Thymus (tissue), 11 donors: ENCODE measurements at regions not wholly inside any gene's neighbourhood (a gene's known extent, or its start where the extent isn't known, plus 50 kb on each side); places are given as distances from the start of the nearest gene placed in this dataset.
"Not testable (repeated sequence)": the region's sequence is repeated elsewhere in the genome, so short reads cannot be mapped to it uniquely, and the experiment has no call there.

Experiments used
- DNase-seq, 9 donors: peaks; one replicate each; pipeline ENCODE4 v3.0.0-alpha.2; 2013; ENCODE audit warnings: low spot score in 9 of 9, low read depth in 6 of 9, missing footprints in 1 of 9
- H3K27ac ChIP-seq, 2 donors: one replicate each; pipeline ENCODE4 v1.5.1; 2013; ENCODE audit warnings: control low read depth in 1 of 2, low read depth in 1 of 2, low read length in 1 of 2, mild to moderate bottlenecking in 1 of 2, moderate library complexity in 1 of 2
- H3K27me3 ChIP-seq, 2 donors: one replicate each; pipeline ENCODE4 v1.5.1; 2013; ENCODE audit warnings: low read length in 1 of 2; ENCODE audit not compliant: control insufficient read depth in 2 of 2, insufficient read depth in 1 of 2
- H3K36me3 ChIP-seq, 2 donors: one replicate each; pipeline ENCODE4 v1.5.1; 2013; ENCODE audit warnings: low read length in 1 of 2, mild to moderate bottlenecking in 1 of 2, moderate library complexity in 1 of 2; ENCODE audit not compliant: control insufficient read depth in 2 of 2, insufficient read depth in 2 of 2
- H3K4me1 ChIP-seq, 2 donors: one replicate each; pipeline ENCODE4 v1.5.1; 2013; ENCODE audit warnings: low read length in 2 of 2; ENCODE audit not compliant: control insufficient read depth in 2 of 2, insufficient read depth in 2 of 2
- H3K4me3 ChIP-seq, 2 donors: one replicate each; pipeline ENCODE4 v1.5.1; 2013; ENCODE audit warnings: low read length in 2 of 2, control low read depth in 1 of 2, mild to moderate bottlenecking in 1 of 2
- H3K9me3 ChIP-seq, 2 donors: one replicate each; pipeline ENCODE4 v1.5.1; 2013; ENCODE audit warnings: low read length in 1 of 2, mild to moderate bottlenecking in 1 of 2; ENCODE audit not compliant: control insufficient read depth in 2 of 2, insufficient read depth in 1 of 2
- WGBS: extraction: QIAGEN DNeasy Blood & Tissue Kit; methylation state at CpG from one replicate; pipeline ENCODE4 v1.1.7; 2013; 5-methylcytosine and 5-hydroxymethylcytosine counted together
- donor health status: healthy.

- Histone ChIP-seq H3K9me3 (no peaks in the 10 kb centered on the region), H3K36me3 (no peaks in the 10 kb centered on the region), H3K27me3 (no peaks in the 10 kb centered on the region), H3K4me1 (no peaks in the 10 kb centered on the region), H3K4me3 (no peak overlapping the region), H3K27ac (no peak overlapping the region)
- WGBS = 94% methylated on average over 3 of the region's 3 CpGs
- DNase-seq = no peak
These were observed 722.6 kb downstream of the LRRIQ3 start for GRCh38 chr1:73475316-73475870.

DNA sequence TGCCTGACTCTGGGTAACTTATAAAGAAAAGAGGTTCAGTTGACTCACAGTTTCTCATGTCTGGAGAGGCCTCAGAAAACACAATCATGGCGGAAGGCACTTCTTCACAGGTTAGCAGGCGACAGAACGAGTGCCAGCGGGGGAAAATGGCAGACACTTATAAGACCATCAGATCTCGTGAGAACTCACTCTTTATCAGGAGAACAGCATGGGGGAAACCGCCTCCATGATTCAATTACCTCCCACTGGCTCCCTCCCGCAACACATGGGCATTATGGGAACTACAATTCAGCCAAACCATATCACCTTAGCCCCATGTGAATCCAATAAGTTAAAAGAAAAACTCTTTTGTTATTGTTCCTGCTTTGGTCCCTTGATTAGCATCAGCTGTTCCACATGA lies 725.2 kb downstream of the LRRIQ3 start:
- no peak overlapping the region for H3K4me3 ChIP-seq
- no peaks in the 10 kb centered on the region for H3K9me3 ChIP-seq
- WGBS = 95% methylated on average over 7 of the region's 7 CpGs
- H3K27me3 ChIP-seq = no peaks in the 10 kb centered on the region
- no peaks in the 10 kb centered on the region for H3K4me1 ChIP-seq
- no peaks in the 10 kb centered on the region for H3K36me3 ChIP-seq
- DNase-seq = no peak
- H3K27ac ChIP-seq = no peak overlapping the region

- no peaks in the 10 kb centered on the region for H3K4me1 ChIP-seq
- no peak overlapping the region for H3K27ac ChIP-seq
- no peak for DNase-seq
These were observed 730.2 kb downstream of the LRRIQ3 start for GRCh38 chr1:73467731-73468130.

DNA sequence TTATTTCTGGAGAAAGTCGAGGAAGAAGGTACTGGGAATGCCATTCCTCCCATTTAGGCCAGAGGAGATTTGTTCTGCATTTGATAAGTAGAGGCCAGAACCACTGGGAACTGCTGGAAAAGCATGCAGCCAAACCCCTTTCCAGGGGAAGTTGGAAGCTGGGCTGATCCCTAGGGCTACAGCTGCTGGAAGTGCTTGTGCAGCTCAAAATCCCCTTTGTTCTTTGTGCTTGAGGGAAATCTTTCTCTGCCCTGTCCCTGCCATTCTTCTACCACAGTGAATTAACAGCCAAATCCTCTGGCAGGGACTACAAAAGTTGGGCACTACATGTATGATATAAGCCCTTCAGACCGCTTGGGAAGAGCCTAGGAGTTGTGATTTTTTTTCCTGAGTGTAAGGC lies 734.1 kb downstream of the LRRIQ3 start:
- Histone ChIP-seq H3K9me3 (no peaks in the 10 kb centered on the region), H3K4me1 (no peaks in the 10 kb centered on the region), H3K27me3 (no peaks in the 10 kb centered on the region), H3K4me3 (no peak overlapping the region), H3K36me3 (no peaks in the 10 kb centered on the region), H3K27ac (no peak overlapping the region)
- DNase-seq = no peak
- WGBS = 97% methylated on average over 2 of the region's 2 CpGs

More at GRCh38 chr1:73467731-73468130, 730.2 kb downstream of the LRRIQ3 start:
- H3K27me3 ChIP-seq = no peaks in the 10 kb centered on the region
- H3K9me3 ChIP-seq = no peaks in the 10 kb centered on the region
- no peaks in the 10 kb centered on the region for H3K36me3 ChIP-seq
- H3K4me3 ChIP-seq = no peak overlapping the region

- DNase-seq = no peak
- no peaks in the 10 kb centered on the region for H3K9me3 ChIP-seq
These were observed 745.5 kb downstream of the LRRIQ3 start for GRCh38 chr1:73452522-73452921.

GRCh38 chr1:73450668-73451067 lies 747.3 kb downstream of the LRRIQ3 start:
- H3K27me3 ChIP-seq, H3K27ac ChIP-seq, H3K4me3 ChIP-seq, H3K9me3 ChIP-seq, DNase-seq, H3K4me1 ChIP-seq, H3K36me3 ChIP-seq: not testable (repeated sequence)
- WGBS = 96% methylated on average over 2 of the region's 2 CpGs

More at GRCh38 chr1:73452522-73452921, 745.5 kb downstream of the LRRIQ3 start:
- no peak overlapping the region for H3K27ac ChIP-seq
- H3K4me3 ChIP-seq = no peak overlapping the region
- no peaks in the 10 kb centered on the region for H3K36me3 ChIP-seq
- WGBS = 69% methylated on average over 2 of the region's 2 CpGs
- no peaks in the 10 kb centered on the region for H3K4me1 ChIP-seq
- H3K27me3 ChIP-seq = no peaks in the 10 kb centered on the region

GRCh38 chr1:73411479-73411878 lies 786.5 kb downstream of the LRRIQ3 start:
- Histone ChIP-seq H3K27me3 (no peaks in the 10 kb centered on the region), H3K36me3 (no peaks in the 10 kb centered on the region), H3K4me1 (no peaks in the 10 kb centered on the region), H3K27ac (no peak overlapping the region), H3K4me3 (no peak overlapping the region), H3K9me3 (no peaks in the 10 kb centered on the region)
- DNase-seq = no peak
- 96% methylated on average over 3 of the region's 3 CpGs for WGBS

DNA sequence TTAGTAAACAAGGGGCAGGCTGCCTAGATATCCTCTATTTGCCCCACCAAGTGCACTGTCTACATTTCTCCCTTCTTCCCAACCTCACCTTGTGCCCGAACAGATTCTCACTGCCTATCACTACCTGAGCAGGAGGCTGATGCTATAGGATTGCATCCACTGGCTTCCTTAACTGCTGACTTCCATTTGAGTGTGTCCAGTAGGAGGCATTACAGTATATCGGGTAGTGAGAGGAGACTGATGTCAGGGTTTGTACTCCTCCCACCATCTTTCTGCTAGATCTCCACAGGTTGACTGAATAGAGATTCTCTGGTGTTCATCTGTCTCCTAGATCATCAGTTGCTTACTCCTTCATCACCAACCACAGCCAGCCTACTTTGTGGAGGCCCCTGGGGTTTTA lies 796.3 kb downstream of the LRRIQ3 start:
- no peak for DNase-seq
- Histone ChIP-seq H3K4me3 (no peak overlapping the region), H3K36me3 (no peaks in the 10 kb centered on the region), H3K9me3 (no peaks in the 10 kb centered on the region), H3K27me3 (no peaks in the 10 kb centered on the region), H3K4me1 (no peaks in the 10 kb centered on the region), H3K27ac (no peak overlapping the region)
- 94% methylated on average over 2 of the region's 2 CpGs for WGBS

DNA sequence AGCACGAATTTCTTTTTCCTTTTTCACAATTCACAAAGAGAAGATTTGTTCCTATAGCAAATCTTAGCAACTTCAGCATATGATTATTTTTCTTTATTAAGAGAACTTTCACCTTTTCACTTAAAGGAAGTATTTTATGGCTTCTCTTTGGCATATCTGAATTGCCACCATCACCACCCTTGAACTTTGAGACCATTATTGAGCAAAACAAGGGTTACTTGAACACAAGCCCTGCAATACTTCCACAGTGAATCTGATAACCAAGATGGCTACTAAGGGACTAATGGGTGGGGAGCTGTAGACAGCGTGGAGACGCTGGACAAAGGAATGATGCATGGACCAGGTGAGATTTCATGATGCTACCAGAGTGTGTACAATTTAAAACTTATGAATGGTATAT lies 815.0 kb downstream of the LRRIQ3 start:
- no peaks in the 10 kb centered on the region for H3K27me3 ChIP-seq
- no peak overlapping the region for H3K4me3 ChIP-seq
- no peaks in the 10 kb centered on the region for H3K9me3 ChIP-seq
- DNase-seq = no peak
- no peak overlapping the region for H3K27ac ChIP-seq
- H3K4me1 ChIP-seq = no peaks in the 10 kb centered on the region
- WGBS = 86% methylated on average over 3 of the region's 3 CpGs
- no peaks in the 10 kb centered on the region for H3K36me3 ChIP-seq
